Endodermal cell (in vitro differentiated cells): ENCODE measurements at regions not wholly inside any gene's neighbourhood (a gene's known extent, or its start where the extent isn't known, plus 50 kb on each side); places are given as distances from the start of the nearest gene placed in this dataset.

Source experiments
- DNase-seq: peaks from one replicate; pipeline ENCODE4 v3.0.0-alpha.2; 2017
- H3K27ac ChIP-seq: 2 replicates; pipeline ENCODE4 v1.5.1; 2013; ENCODE audit warnings: mild to moderate bottlenecking, low read depth, low read length, moderate library complexity
- H3K27me3 ChIP-seq: 2 replicates; pipeline ENCODE4 v1.6.1; 2013; ENCODE audit warnings: mild to moderate bottlenecking, low read length, moderate library complexity; ENCODE audit not compliant: insufficient read depth, control insufficient read depth, poor library complexity, severe bottlenecking
- H3K36me3 ChIP-seq: 2 replicates; pipeline ENCODE4 v1.7.0; 2013; ENCODE audit warnings: mild to moderate bottlenecking, low read length, moderate library complexity; ENCODE audit not compliant: control insufficient read depth, insufficient read depth
- H3K4me1 ChIP-seq: one replicate; pipeline ENCODE4 v1.7.0; 2013; ENCODE audit warnings: low read length; ENCODE audit not compliant: control insufficient read depth, insufficient read depth
- H3K4me3 ChIP-seq: 2 replicates; pipeline ENCODE4 v1.5.1; 2013; ENCODE audit warnings: mild to moderate bottlenecking, low read length, moderate library complexity
- H3K9ac ChIP-seq: 2 replicates; pipeline ENCODE4 v1.6.1; 2013; ENCODE audit warnings: mild to moderate bottlenecking, low read length, moderate library complexity; ENCODE audit not compliant: poor library complexity, severe bottlenecking; ENCODE audit errors: extremely low read depth
- H3K9me3 ChIP-seq: 2 replicates; pipeline ENCODE4 v1.6.1; 2013; ENCODE audit warnings: mild to moderate bottlenecking, low read length, moderate library complexity; ENCODE audit not compliant: control insufficient read depth
- H3K27ac Mint-ChIP-seq: 2 replicates; pipeline ENCODE4 v1.8.0; 2020; ENCODE audit warnings: mixed read lengths
- H3K27me3 Mint-ChIP-seq: 2 replicates; pipeline ENCODE4 v1.8.0; 2021; ENCODE audit warnings: mild to moderate bottlenecking, mixed read lengths; ENCODE audit not compliant: insufficient read depth
- H3K36me3 Mint-ChIP-seq: 2 replicates; pipeline ENCODE4 v1.8.0; 2020; ENCODE audit warnings: low read depth, mixed read lengths
- H3K4me1 Mint-ChIP-seq: 2 replicates; pipeline ENCODE4 v1.8.0; 2020; ENCODE audit warnings: mixed read lengths
- H3K4me3 Mint-ChIP-seq: 2 replicates; pipeline ENCODE4 v1.8.0; 2020; ENCODE audit warnings: mild to moderate bottlenecking, moderate library complexity, mixed read lengths
- H3K9me3 Mint-ChIP-seq: 2 replicates; pipeline ENCODE4 v1.8.0; 2020; ENCODE audit warnings: mild to moderate bottlenecking, mixed read lengths
- WGBS, 2 experiments: methylation state at CpG; one replicate each; pipeline versions ENCODE4 v1.1.5 to v1.1.7; 2013; ENCODE audit warnings: missing lambda C conversion rate in 2 of 2, mixed read lengths in 1 of 2; ENCODE audit not compliant: insufficient coverage in 1 of 2, insufficient read length in 1 of 2; 5-methylcytosine and 5-hydroxymethylcytosine counted together
- TF ChIP-seq, protein P1 (sequence below): fragments of 200-600 bp; sonication (generic); conservative IDR thresholded peaks from 2 replicates; pipeline ENCODE4 v1.5.0; 2021; ENCODE audit warnings: antibody characterized with exemption, mild to moderate bottlenecking

GRCh38 chr2:193467276-193467987 is 1272.7 kb upstream of the TMEFF2 start:
- DNase-seq, result no peak
- TF ChIP-seq, protein P1, sequence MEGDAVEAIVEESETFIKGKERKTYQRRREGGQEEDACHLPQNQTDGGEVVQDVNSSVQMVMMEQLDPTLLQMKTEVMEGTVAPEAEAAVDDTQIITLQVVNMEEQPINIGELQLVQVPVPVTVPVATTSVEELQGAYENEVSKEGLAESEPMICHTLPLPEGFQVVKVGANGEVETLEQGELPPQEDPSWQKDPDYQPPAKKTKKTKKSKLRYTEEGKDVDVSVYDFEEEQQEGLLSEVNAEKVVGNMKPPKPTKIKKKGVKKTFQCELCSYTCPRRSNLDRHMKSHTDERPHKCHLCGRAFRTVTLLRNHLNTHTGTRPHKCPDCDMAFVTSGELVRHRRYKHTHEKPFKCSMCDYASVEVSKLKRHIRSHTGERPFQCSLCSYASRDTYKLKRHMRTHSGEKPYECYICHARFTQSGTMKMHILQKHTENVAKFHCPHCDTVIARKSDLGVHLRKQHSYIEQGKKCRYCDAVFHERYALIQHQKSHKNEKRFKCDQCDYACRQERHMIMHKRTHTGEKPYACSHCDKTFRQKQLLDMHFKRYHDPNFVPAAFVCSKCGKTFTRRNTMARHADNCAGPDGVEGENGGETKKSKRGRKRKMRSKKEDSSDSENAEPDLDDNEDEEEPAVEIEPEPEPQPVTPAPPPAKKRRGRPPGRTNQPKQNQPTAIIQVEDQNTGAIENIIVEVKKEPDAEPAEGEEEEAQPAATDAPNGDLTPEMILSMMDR, result no peak
- peaks cover under 1% of the 10 kb centered on the region for H3K9me3 Mint-ChIP-seq
- Histone ChIP-seq H3K27ac (no peak overlapping the region), H3K9ac (no peak overlapping the region), H3K27me3 (no peaks in the 10 kb centered on the region), H3K4me1 (no peaks in the 10 kb centered on the region), H3K9me3 (no peaks in the 10 kb centered on the region), H3K36me3 (no peaks in the 10 kb centered on the region), H3K4me3 (no peak overlapping the region)
- no peaks in the 10 kb centered on the region for H3K4me1 Mint-ChIP-seq
- no peak overlapping the region for H3K4me3 Mint-ChIP-seq
- no peak overlapping the region for H3K27ac Mint-ChIP-seq
- H3K36me3 Mint-ChIP-seq, result no peaks in the 10 kb centered on the region
- no peaks in the 10 kb centered on the region for H3K27me3 Mint-ChIP-seq

DNA sequence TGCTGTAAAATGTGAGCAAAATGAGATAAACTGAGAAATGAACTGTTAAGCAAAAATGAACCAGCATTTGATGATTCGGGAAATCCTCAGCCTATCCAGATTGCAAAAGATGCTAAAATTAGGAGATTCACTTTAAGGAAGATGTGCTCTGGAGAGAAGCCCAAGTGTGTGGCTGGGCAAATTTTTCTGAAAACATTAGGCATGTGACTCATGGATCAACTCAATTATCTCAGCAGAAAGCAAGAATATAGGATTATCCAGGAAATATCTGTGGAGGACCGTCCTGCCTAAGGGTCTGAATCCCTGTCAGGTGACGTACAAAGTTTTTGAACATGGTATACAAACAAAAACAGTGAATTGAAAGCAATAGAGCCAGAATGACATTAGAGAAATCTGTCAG is 1268.3 kb upstream of the TMEFF2 start:
- no peaks in the 10 kb centered on the region for H3K4me1 Mint-ChIP-seq
- Histone ChIP-seq H3K9me3 (no peaks in the 10 kb centered on the region), H3K4me1 (no peaks in the 10 kb centered on the region), H3K9ac (no peak overlapping the region), H3K27ac (no peak overlapping the region), H3K4me3 (no peak overlapping the region), H3K36me3 (no peaks in the 10 kb centered on the region), H3K27me3 (no peaks in the 10 kb centered on the region)
- WGBS, 2 experiments, result 92 to 100% methylated on average over 3 of the region's 3 CpGs
- no peaks in the 10 kb centered on the region for H3K9me3 Mint-ChIP-seq
- TF ChIP-seq, protein P1, result no peak
- no peak overlapping the region for H3K27ac Mint-ChIP-seq
- H3K36me3 Mint-ChIP-seq, result no peaks in the 10 kb centered on the region
- DNase-seq, result no peak
- H3K4me3 Mint-ChIP-seq, result no peak overlapping the region
- H3K27me3 Mint-ChIP-seq, result no peaks in the 10 kb centered on the region

DNA sequence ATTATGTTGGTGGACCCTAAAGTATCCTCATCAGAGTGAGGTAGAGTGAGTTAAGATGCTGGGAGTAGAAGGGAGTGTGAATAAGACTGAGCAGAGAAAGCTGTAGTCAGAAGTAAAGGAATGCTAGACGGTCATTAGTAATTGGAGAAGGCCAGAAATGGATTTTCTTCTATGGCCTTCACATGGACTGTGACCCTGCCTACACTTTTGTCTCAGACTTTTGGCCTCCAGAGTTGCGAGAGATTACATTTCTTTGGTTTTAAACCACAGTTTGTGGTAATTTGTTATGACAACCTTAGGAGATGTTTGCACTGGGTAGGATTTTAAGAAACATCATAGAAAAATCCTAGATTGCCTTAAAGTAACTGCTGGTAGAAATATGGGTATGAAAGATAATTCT is 1267.7 kb upstream of the TMEFF2 start:
- Mint-ChIP-seq H3K36me3 (no peaks in the 10 kb centered on the region), H3K9me3 (no peaks in the 10 kb centered on the region), H3K27me3 (no peaks in the 10 kb centered on the region), H3K4me3 (no peak overlapping the region), H3K4me1 (no peaks in the 10 kb centered on the region), H3K27ac (no peak overlapping the region)
- Histone ChIP-seq H3K9me3 (no peaks in the 10 kb centered on the region), H3K36me3 (no peaks in the 10 kb centered on the region), H3K4me1 (no peaks in the 10 kb centered on the region), H3K27me3 (no peaks in the 10 kb centered on the region), H3K27ac (no peak overlapping the region), H3K4me3 (no peak overlapping the region), H3K9ac (no peak overlapping the region)
- 93 to 100% methylated on average over 1 to 2 of the region's 2 CpGs for WGBS, 2 experiments
- TF ChIP-seq, protein P1, result no peak
- DNase-seq, result no peak
